T-helper 9 cell (primary cell): ENCODE measurements at regions not wholly inside any gene's neighbourhood (a gene's known extent, or its start where the extent isn't known, plus 50 kb on each side); places are given as distances from the start of the nearest gene placed in this dataset.
"Not testable (repeated sequence)": the region's sequence is repeated elsewhere in the genome, so short reads cannot be mapped to it uniquely, and the experiment has no call there.

Source experiments
- DNase-seq: peaks from one replicate; pipeline ENCODE4 v3.0.0-alpha.2; 2020

DNA sequence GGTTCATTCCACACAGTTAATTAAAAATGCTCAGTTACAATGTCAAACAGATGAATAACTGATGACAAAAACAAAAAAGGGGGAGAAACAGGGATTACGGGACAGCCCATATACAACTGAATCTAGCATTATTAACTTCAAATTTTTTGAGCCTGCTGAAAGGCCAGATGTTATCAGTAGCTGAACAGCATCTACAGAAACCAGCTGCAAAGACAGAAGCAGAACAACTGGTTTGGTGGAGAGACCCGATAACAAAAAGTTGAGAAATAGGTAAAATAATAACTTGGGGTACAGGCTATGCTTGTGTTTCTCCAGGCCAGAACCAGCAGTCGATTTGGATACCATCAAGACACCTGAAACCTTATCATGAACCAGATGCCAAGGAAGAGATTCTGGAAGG, 109.8 kb downstream of the SEPTIN7 start:
- not testable (repeated sequence) for DNase-seq

DNA sequence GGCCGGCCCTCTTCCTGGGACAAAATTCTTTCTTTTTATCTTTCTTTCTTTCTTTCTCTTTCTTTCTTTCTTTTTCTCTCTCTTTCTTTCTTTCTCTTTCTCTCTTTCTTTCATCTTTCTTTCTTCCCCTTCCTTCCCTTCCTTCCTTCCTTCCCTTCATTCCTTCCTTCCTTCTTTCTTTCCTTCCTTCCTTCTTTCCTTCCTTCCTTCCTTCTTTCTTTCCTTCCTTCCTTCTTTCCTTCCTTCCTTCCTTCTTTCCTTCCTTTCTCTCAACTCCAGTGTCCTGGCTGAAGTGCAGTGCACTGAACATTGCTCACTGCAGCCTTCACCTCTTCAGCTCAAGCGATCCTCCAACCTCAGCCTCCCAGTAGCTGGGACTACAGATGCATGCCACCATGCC, 112.5 kb downstream of the SEPTIN7 start:
- not testable (repeated sequence) for DNase-seq

DNA sequence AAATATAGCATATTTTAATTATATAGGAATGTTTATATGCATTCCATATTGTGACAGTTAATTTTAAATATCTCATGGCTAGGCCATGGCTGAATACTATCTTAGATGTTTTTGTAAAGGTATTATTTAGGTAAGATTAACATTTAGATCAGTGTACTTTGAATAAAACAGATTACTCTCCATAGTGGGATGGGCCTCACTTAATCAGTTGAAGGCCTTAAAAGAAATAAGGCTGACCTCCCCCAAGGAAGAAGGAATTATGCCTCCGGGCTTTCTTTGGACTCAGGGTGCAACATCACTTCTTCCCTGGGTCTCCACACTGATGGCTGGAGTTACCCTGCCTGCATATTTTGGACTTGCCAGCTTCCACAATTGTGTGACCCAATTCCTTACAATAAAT, 113.4 kb downstream of the SEPTIN7 start:
- not testable (repeated sequence) for DNase-seq

DNA sequence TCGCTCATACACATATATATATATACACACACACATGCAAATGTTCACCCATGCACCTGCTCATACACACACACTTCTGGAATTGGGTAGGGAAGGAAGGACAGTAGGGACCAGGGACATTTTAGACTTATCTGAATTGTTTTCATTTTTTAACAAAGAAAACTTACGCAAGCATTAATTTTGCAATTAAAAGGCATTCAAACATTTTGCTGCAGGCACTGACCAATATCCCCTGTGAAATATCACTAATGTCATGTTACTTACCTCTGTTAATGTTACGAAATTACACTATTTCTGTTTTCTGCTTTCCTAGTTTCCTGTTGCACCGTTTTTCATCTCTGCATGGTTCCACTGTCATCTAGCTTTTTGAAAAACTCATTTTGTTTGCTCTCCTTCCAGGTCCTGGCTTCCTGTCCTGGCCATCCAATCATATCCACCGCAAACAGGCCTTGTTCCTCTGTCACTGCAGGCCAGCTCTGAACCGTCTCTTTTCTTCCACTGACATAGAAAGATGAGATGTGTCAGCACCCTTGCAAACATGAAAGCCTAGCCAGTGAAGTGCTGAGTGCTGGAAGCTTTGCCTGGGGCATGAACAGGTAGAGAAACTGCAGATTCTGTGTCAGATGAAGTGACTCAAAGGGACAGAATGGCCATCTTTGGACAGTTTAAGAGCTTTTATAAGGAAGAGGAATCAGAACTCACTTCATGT, 114.5 kb downstream of the SEPTIN7 start:
- DNase-seq: not testable (repeated sequence)

DNA sequence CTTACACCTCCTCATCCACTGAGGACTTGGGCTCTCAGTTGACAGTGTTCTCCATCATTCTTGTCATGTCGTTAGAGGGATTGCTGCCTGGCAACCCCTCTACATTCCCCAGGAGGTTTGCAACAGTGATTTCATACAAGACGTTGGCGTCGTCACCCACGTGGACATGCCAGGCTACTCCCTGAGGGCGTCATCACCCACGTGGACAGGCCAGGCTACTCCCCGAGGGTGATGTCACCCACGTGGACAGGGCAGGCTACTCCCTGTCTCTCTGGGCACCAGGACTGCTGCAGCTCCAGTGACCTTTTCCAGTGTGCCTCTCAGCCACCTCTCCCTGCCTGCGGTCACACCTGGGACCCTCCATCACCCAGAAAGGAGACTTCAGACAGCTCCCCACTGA, 117.4 kb downstream of the SEPTIN7 start:
- DNase-seq: not testable (repeated sequence)

DNA sequence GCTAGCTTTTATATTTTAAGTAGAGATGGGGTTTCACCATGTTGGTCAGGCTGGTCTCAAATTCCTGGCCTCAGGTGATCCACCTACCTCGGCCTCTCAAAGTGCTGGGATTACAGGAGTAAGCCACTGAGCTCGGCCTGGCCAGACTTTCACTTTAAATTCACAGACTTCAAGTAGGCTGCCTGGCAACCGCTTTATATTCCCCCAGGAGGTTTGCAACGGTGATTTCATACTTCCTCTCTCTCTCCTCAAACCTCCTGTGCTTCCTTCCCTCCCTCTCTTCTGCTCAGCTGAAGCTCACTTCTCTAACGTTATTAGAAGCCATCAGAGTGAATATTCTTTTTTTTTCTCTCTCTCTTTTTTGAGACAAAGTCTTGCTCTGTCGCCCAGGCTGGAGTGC, 118.8 kb downstream of the SEPTIN7 start:
- DNase-seq: not testable (repeated sequence)

DNA sequence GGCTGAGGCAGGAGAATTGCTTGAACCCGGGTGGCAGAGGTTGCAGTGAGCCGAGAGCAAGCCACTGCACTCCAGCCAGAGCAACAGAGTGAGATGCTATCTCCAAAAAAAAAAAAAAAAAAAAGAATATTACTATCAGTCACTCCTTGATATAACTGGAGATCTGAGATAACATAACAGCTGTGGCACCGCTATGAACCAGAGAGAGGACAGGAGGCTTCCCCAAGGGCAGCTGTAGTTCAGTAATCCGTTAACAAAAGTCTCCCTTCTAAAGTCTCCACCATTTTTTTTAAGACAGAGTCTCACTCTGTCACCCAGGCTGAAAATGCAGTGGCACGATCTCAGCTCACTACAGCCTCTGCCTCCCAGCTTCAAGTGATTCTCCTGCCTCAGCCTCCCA, 120.5 kb downstream of the SEPTIN7 start:
- DNase-seq: not testable (repeated sequence)

DNA sequence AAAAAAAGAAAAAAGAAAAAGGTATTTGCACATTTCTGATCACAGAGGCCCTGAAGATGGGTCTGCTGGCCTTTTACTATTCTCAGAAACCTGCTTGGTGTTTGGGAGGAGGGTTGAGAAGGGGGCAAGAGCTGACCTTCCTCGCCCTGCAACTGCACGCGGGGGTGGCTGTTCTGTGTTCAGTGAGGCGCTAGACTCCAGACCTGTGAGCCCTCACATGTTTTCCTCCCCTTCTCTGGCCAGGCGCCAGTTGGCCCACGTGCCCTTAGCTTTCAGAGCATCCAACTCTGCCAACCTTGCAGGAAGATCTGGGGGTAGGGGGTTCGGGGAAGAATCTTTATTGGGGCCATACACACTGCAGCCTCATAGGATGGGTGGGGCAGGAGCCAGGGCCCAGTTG, 123.8 kb downstream of the SEPTIN7 start:
- DNase-seq: not testable (repeated sequence)

DNA sequence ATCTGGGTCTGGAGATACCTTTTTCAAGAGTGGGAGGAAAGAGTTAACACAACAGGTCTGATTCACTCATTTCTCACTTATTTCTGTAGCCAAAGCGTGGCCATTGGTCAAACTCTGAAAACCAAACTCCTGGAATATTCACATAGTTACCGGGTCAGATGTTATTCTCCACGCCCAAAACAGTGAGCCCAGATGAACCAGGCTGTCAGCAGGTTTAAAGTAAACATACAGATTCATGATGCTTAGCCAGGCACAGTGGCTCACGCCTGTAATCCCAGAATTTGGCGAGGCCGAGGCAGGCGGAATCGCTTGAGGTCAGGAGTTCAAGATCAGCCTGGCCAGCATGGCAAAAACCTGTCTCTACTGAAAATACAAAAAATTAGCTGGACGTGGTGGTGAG, 126.1 kb downstream of the SEPTIN7 start:
- not testable (repeated sequence) for DNase-seq

DNA sequence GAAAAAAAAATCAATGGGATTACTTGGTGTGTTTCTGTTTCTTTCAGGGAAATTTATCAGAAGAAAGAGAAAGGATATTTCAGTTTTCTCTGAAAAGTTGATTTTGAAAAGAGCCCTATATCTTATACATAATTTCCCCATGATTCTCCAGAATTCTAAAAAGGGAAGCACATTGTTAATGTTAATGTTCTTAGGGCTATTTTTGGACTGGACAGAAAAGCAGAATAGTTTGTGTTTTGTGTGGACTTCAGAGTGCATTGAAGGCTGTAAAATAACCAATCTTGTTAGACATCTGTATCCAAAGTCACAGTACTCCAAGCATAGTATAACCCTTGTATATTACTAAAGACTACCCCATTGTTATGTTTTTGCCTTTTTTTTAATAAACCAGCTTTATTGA, 130.3 kb downstream of the SEPTIN7 start:
- not testable (repeated sequence) for DNase-seq

DNA sequence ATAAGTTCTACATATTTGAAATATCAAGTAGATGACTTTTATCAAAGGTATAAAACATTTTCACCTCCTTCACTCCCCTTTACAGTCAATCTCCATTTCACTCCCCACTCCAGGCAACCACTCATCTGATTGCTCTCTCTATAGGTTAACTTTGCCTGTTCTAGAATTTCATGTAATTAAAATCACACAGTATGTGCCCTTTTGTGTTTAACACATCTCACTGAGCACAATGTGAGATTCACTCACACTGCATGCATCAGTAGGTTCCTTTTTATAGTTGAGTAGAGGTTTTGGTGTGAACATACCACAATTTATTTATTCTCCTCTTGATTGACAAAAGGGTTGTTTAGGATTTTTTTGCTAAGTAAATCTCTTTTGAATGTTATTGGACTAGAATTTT, 130.7 kb downstream of the SEPTIN7 start:
- DNase-seq: not testable (repeated sequence)

DNA sequence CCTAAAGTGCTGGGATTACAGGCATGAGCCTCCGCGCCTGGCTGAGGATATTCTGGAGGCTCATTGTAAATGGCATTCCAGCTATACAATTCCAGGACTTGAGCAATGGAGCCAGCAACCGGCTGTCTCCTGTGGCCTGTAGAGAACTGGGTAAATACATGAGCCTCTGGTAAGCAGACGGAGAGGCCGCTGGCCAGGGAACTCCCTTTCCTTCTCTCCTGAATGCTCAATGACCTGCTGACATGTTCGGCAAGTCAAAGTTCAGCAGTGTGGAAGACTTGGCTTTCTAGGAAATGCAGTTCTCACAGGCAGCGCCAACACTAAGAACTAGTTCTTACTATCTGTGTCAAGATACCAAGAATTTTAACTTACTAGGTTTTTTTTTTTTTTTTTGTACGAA, 139.8 kb downstream of the SEPTIN7 start:
- DNase-seq: not testable (repeated sequence)

DNA sequence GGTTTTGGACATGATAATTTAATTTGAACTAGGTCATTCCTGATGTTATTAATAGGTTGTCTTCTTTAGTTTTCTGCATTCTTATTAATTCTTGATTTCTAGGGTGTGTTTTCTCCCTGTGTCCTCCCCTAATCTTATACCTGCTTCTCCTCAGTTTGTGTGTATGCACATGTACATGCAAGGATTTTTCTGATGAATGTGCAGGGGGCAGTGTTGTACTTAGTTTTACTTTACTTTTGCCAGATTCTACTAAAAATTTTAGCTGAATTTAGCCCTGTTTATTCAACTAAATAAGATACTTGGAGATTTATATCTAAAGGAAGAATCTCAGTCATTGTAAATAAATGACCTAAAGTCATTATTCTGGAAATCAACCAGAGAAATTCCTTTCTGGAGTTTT, 144.8 kb downstream of the SEPTIN7 start:
- DNase-seq: not testable (repeated sequence)

DNA sequence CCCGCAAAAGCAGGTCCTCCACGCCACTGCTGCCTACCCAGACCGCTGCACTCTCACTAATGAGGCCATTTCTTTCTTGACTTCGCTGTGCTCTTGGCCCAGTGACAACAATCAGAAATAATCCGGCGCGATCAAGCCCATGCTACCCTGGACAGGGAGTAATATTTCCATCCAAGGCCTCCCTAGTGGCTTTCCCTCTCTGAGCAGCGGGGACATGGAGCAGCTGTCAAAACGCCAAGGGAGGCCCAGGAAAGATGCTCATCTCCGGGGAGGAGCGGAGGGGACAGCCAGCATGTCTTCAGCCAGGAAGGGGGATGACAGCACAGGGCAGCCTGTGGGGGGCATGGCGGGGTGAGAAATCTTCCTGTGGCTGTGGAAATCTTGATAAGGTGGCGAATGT, 154.9 kb downstream of the SEPTIN7 start:
- not testable (repeated sequence) for DNase-seq

DNA sequence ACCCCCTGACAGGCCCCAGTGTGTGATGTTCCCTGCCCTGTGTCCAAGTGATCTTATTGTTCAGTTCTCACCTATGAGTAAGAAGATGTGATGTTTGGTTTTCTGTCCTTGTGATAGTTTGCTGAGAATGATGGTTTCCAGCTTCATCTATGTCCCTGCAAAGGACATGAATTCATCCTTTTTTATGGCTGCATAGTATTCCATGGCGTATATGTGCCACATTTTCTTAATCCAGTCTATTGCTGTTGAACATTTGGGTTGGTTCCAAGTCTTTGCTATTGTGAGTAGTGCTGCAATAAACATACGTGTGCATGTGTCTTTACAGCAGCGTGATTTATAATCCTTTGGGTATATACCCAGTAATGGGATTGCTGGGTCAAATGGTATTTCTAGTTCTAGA, 156.1 kb downstream of the SEPTIN7 start:
- DNase-seq: not testable (repeated sequence)

DNA sequence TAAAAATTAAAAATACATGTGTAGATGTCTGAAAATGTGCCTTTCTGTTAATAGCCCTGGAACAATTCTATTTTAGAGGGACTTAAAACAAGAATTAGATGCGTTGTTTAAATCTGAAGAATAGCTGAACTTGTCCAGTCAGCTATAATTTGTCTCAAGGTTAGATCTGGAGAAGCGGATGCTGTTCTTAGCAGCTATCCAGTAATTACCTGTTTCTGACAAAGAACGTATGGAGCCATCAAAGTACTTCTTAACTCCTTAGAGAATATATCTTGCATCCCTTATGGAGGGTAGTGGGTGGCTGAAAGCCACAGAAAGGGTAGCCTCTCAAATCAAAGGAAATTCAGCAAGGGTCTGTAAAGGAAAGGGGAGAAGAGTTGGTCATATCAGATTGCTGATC, 160.4 kb downstream of the SEPTIN7 start:
- DNase-seq: not testable (repeated sequence)

DNA sequence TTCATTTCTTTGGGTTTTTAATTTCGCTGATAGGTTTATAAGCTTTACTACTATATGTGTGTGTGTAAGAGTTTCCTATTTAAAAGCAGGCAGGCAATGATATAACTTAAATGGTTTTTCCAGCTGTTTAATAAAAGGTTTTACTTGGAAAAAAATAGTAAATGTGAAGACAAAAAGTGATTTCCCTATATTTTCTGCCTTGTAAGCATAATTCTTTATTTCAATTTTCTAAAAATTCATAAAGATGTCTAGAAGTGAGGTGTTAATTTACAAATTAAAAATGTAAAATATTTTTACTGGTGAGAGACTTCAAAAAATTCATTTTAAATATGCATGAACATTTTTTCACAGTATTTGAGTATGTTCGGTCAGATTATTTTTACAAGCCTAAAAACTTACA, 161.8 kb downstream of the SEPTIN7 start:
- not testable (repeated sequence) for DNase-seq

DNA sequence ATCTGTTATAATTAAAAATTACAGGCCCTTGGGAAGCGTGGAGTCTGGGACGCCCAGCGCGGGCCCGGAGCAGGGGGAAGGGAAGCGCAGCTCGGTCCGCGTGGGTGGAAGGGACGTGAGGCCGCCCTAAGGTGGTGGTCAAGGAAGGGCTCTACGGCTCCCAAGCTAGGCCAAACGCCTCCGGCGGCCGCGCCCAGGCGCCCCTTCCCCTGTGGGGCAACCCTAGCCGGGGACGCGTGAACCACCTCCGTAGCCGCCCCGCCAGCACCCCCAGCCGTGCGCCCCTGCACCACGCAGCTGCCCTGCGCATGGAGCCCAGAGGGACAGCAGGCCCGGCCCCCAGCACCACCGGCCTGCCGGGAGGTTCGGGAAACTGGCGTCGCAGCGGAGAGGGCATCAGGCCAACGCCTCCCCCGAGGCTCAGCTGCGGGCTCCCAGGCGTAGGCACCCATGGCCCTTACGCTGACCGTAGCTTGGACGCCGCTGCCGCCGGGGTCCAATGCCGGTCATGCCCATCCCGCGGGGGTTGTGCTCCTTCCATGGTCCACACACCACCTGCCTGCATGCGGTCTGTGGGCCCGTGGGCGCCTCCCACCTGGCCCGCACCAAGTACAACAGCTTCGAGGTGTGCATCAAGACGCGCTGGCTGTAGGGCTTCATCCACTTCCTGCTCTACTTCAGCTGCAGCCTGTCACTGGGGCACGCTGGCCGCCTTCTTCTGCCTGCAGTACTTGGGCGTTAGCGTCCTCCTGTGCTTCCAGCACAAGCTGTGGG, 166.7 kb downstream of the SEPTIN7 start:
- DNase-seq: no peak

DNA sequence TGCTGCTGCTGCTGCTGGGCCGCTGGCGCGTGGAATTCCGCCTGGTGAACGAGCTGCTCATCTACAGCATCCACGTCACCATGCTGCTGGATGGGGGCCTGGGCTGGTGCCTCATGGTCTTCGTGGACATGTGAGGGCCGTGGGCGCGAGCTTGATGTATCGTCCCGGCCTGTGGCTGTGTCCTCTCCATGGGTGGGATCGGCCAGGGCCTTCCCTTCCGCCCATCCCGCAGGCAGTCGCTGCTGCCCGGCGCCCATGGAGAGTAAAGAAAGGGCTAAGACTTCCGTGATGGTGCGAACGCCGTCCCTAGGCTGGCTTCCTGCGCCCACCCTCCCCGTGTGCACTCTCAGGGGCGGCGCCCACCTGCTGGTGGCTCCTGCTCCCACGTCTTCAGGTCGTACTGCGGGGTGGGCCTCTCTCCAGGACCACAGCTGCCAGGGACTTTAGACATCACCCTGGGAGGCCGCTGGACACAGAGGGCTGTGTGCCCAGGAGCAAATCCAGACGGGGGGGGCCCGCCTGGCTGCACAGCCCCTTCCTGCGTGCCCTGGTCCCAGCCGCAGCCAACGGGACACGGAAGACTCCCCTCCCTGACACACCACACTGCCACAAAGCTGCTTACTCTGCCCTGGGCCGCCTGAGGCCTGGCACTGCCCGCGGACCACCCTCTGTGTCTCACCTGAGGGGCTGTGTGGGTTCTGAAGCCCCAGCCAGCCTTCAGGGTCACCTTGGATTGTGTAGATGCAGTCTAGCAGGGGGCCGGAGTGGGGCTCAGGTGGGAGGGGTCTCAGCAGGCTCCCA, 167.5 kb downstream of the SEPTIN7 start:
- no peak for DNase-seq

DNA sequence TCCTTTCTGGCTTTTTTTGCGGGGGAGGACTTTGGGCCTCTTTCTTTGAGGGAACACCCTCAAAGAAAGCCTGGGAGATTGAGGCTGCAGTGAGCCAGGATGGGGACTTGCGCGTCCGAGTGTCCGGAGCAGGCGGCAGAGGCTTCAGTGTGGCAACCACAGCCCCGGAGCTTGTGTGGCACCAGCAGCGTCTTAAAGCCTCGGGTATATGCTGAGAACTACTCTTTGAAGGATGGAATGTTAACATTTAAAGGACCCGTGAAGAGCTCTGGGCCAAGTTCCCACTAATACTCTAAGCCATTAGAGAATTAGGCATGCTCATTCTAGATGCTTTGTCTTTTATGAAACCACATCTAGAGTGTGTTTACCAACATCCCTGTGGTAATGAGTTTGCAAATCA, 168.2 kb downstream of the SEPTIN7 start:
- no peak for DNase-seq

DNA sequence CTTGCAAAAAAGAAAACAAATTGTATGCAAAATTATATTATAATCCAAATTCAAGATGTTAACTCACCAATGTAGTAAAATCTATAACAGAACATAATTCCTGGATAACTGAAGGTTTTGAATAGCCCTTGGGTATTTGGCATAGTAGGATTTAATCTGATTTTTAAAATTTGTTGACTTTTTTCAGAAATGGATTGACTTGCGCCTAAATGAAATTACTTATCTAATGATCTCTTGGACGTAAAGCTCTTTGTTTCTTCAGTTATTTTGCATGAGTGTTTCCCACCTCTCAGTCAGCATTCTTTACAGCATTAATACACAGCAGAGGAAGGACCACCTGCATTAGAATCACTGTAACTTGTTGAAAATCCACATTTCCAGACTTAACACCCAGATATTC, 169.6 kb downstream of the SEPTIN7 start:
- no peak for DNase-seq

DNA sequence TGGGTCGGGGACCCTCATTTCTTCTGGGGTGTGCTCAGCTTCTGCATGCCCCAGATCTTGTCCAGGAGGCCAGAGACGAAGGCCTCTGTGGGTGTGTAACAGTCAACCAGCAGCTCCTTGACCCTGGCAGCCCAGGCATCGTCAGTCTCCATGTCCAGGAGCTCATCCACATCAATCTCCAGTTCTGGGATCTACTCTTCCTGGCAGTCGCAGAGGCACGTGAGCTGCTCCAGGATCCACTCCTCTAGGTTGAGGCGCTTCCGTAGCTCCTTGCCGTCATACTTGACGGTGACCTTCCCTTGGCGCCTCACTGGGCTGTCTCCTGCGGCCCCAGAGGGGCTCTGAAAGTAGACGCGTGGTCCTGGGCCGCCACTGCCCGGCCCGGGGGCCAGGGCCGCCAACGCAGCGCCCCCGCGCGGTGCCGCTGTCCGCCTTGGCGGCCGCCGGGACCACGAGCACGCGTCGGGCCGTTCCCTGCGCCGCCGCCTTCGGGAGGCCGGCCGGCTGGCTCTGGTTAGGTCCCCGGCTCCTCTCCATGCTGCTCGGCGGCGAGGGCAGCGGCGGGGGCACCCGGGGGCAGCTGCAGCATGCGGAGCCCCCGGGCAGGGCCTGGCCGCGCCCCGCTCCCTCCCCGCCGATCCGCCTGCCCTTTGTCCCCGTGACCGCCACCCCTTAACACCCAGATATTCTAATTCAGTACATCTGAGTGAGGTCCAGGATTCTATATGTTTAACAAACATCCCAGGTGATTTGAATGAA, 170.5 kb downstream of the SEPTIN7 start:
- DNase-seq: no peak
